Lower lobe of right lung (tissue), 2 donors: ENCODE measurements at regions not wholly inside any gene's neighbourhood (a gene's known extent, or its start where the extent isn't known, plus 50 kb on each side); places are given as distances from the start of the nearest gene placed in this dataset.

Source experiments
- ATAC-seq, 2 donors: fragments of 200-7000 bp; cut with Tn5 transposase; one replicate each; pipeline ENCODE4 v1.9.1; 2020 to 2022; ENCODE audit warnings: mild to moderate bottlenecking in 2 of 2, moderate library complexity in 2 of 2
- DNase-seq: peaks from one replicate; pipeline ENCODE4 v3.0.0-alpha.2; 2020
- H3K27ac ChIP-seq: fragments of 200-600 bp; one replicate; pipeline ENCODE4 v1.8.0; 2022
- H3K27me3 ChIP-seq: fragments of 200-600 bp; one replicate; pipeline ENCODE4 v1.8.0; 2022; ENCODE audit warnings: low read depth
- H3K36me3 ChIP-seq: fragments of 200-600 bp; one replicate; pipeline ENCODE4 v1.8.0; 2022; ENCODE audit warnings: mild to moderate bottlenecking
- H3K4me1 ChIP-seq: fragments of 200-600 bp; one replicate; pipeline ENCODE4 v1.8.0; 2022
- H3K4me3 ChIP-seq: fragments of 200-600 bp; one replicate; pipeline ENCODE4 v1.8.0; 2022; ENCODE audit warnings: mild to moderate bottlenecking
- H3K9me3 ChIP-seq: fragments of 200-600 bp; one replicate; pipeline ENCODE4 v1.8.0; 2022
- intact Hi-C: fragments of 100-400 bp; cut with DNase I; formaldehyde crosslinking; loops from one replicate; pipeline ENCODE4 v1.11.0; 2022
- TF ChIP-seq, protein P1 (sequence below): fragments of 200-600 bp; IDR thresholded peaks from one replicate; pipeline ENCODE4 v1.8.0; 2022; ENCODE audit warnings: antibody characterized with exemption, mild to moderate bottlenecking
- donor health status: DM: no; HTN: yes; CAD: no; lungs with severe emphysema.

DNA sequence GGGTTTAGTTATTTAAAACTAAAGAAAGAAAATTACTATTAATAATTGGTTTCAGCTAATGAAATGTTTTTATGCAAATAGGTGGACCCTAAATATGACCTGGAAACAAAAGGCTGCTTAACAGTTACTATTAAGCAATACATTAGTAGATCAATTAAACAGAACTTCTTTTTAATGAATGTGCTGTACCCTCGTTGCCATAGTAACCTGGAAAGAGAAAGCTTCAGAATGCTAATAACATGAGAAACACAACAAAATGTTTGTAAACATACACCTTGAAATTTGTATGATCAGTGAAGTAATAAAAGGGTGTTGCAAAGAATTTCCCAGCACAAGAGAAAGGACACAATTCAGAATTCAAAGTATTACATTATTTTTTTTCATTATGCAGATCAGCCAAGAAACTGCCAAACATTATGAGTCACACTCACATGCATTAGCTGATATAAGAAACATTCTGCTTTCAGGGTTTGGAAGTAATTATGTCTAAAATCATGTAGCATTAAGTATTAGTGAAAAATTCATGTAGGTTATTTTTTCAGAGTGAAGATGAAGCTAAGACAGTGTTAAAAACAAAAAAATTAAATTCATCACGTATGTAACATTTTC, 348.3 kb downstream of the ISL1 start:
- no peaks in the 10 kb centered on the region for H3K9me3 ChIP-seq
- H3K4me3 ChIP-seq, result no peak overlapping the region
- no peak for ATAC-seq
- H3K36me3 ChIP-seq, result no peaks in the 10 kb centered on the region
- no peaks in the 10 kb centered on the region for H3K27me3 ChIP-seq
- no peak overlapping the region for H3K27ac ChIP-seq
- no peaks in the 10 kb centered on the region for H3K4me1 ChIP-seq
- TF ChIP-seq, protein P1, sequence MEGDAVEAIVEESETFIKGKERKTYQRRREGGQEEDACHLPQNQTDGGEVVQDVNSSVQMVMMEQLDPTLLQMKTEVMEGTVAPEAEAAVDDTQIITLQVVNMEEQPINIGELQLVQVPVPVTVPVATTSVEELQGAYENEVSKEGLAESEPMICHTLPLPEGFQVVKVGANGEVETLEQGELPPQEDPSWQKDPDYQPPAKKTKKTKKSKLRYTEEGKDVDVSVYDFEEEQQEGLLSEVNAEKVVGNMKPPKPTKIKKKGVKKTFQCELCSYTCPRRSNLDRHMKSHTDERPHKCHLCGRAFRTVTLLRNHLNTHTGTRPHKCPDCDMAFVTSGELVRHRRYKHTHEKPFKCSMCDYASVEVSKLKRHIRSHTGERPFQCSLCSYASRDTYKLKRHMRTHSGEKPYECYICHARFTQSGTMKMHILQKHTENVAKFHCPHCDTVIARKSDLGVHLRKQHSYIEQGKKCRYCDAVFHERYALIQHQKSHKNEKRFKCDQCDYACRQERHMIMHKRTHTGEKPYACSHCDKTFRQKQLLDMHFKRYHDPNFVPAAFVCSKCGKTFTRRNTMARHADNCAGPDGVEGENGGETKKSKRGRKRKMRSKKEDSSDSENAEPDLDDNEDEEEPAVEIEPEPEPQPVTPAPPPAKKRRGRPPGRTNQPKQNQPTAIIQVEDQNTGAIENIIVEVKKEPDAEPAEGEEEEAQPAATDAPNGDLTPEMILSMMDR, result no peak
- DNase-seq, result no peak
- intact Hi-C loops, result no loop called here

DNA sequence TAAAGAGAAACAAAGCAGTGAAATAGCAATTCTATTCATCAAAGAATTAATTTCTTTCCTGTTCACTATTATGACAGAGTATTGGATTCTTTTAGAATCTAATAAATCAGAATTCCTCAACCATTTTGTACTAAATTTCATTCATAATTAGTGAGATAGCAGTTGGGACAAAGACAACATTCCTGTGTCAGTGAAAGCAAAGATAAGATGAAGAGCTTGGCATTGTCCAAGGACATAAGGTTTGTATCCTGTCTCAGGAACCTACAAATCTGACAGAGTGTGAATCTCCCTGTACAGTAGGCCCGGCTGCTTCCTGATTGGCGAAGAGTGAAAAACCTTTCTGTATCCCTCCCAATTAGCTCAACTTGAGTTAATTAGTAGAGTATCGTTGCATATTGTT, 349.1 kb downstream of the ISL1 start:
- no peak overlapping the region for H3K27ac ChIP-seq
- H3K36me3 ChIP-seq, result no peaks in the 10 kb centered on the region
- TF ChIP-seq, protein P1, result no peak
- H3K27me3 ChIP-seq, result no peaks in the 10 kb centered on the region
- no peak overlapping the region for H3K4me3 ChIP-seq
- no peak for ATAC-seq
- DNase-seq, result no peak
- no peaks in the 10 kb centered on the region for H3K4me1 ChIP-seq
- H3K9me3 ChIP-seq, result no peaks in the 10 kb centered on the region
- intact Hi-C loops, result no loop called here

DNA sequence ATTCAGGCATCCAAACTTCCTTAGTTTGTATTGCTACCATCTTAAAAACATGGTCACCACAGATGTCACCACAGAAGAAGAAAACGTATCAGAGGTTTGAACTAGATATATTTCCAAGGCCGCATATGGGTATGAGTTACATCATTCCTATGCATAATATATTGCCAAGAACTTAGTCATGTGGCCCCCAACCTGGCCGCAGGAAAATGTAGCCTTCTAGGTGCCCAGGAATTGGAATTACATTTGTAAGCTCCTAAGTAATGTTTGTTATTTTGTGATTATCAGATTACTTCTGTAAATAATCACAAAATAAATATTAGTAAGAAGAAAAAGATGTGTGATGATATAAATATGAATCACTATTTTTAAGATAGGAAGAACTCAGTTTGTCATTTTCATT, 351.4 kb downstream of the ISL1 start:
- Histone ChIP-seq H3K9me3 (no peaks in the 10 kb centered on the region), H3K4me1 (no peaks in the 10 kb centered on the region), H3K27me3 (no peaks in the 10 kb centered on the region), H3K4me3 (no peak overlapping the region), H3K36me3 (no peaks in the 10 kb centered on the region), H3K27ac (no peak overlapping the region)
- TF ChIP-seq, protein P1, result no peak
- intact Hi-C loops, result no loop called here
- DNase-seq (no peak), ATAC-seq (no peak)

DNA sequence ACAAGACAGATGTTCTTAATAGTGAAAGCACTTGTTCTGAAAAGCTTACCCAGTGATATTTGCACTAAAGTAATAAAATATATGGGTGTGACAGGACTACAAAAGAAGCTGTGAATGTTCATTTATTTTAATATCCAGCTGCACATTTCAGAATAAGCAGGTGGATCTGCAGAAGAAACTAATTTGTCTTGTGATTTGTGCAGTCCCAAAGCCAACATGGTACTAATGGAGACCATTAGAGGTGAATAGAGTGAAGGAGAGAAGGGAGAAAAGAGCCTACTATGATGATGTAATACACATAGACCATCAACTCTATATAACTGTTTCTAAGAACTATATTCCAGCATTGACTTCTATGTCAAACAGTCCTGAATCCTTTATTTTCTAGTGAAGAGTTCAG, 362.8 kb downstream of the ISL1 start:
- no peak for ATAC-seq
- TF ChIP-seq, protein P1, result no peak

DNA sequence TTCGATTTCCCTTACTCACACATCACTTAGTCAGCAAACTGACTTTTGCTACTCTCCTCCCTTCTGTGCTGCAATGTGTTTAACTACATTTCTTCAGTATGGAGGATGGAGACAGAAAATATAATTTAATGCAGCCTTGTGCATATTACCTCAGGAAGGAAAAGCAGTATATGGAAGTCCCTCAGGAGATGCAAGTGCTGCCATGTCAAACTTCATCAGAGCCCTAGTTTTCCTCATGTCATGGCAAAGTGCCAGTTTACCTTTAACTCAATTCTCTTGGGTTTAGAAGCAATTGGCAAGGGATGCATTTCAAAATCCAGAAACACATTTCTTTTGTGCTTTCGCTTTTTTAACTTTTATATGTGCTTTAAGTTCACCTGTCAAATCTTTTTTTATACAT, 365.4 kb downstream of the ISL1 start:
- Histone ChIP-seq H3K4me1 (no peaks in the 10 kb centered on the region), H3K9me3 (no peaks in the 10 kb centered on the region), H3K27me3 (no peaks in the 10 kb centered on the region), H3K36me3 (no peaks in the 10 kb centered on the region), H3K27ac (no peak overlapping the region), H3K4me3 (no peak overlapping the region)
- TF ChIP-seq, protein P1, result no peak
- ATAC-seq (no peak), DNase-seq (no peak)
- intact Hi-C loops, result no loop called here

More for the DNA sequence above, 362.8 kb downstream of the ISL1 start:
- H3K36me3 ChIP-seq, result no peaks in the 10 kb centered on the region
- no peaks in the 10 kb centered on the region for H3K9me3 ChIP-seq
- H3K27ac ChIP-seq, result no peak overlapping the region
- no peaks in the 10 kb centered on the region for H3K4me1 ChIP-seq
- intact Hi-C loops, result no loop called here
- H3K4me3 ChIP-seq, result no peak overlapping the region
- no peaks in the 10 kb centered on the region for H3K27me3 ChIP-seq
- DNase-seq, result no peak
